IMR-90 (cell line): ENCODE measurements at regions not wholly inside any gene's neighbourhood (a gene's known extent, or its start where the extent isn't known, plus 50 kb on each side); places are given as distances from the start of the nearest gene placed in this dataset.

Experiments
- CEBPB ChIP-seq: IDR thresholded peaks from 2 replicates; pipeline ENCODE4 v1.6.1; 2012; ENCODE audit warnings: low read depth, low read length, improper control_type of control experiment
- CTCF ChIP-seq: conservative IDR thresholded peaks from 2 replicates; pipeline ENCODE4 v1.5.1; 2012; ENCODE audit warnings: mild to moderate bottlenecking, low read depth, low read length, improper control_type of control experiment
- ELK1 ChIP-seq: fragments of 150-350 bp; IDR thresholded peaks from 2 replicates; pipeline ENCODE4 v1.6.1; 2016; ENCODE audit warnings: low read depth, mild to moderate bottlenecking, low read length, moderate library complexity, borderline replicate concordance
- FOS ChIP-seq: fragments of 150-350 bp; IDR thresholded peaks from 2 replicates; pipeline ENCODE4 v1.6.1; 2016; ENCODE audit warnings: low read depth, low read length
- MXI1 ChIP-seq: IDR thresholded peaks from 2 replicates; pipeline ENCODE4 v1.6.1; 2012; ENCODE audit warnings: low read depth, mild to moderate bottlenecking, low read length, moderate library complexity, borderline replicate concordance
- POLR2A ChIP-seq: IDR thresholded peaks from 2 replicates; pipeline ENCODE4 v1.6.1; 2012; ENCODE audit warnings: mild to moderate bottlenecking, low read depth, low read length
- RAD21 ChIP-seq: IDR thresholded peaks from 2 replicates; pipeline ENCODE4 v1.6.1; 2012; ENCODE audit warnings: low read length, improper control_type of control experiment
- RFX5 ChIP-seq: IDR thresholded peaks from 2 replicates; pipeline ENCODE4 v1.8.0; 2012; ENCODE audit warnings: low read depth, mild to moderate bottlenecking, low read length, moderate library complexity
- SMC3 ChIP-seq: fragments of 150-350 bp; IDR thresholded peaks from 2 replicates; pipeline ENCODE4 v1.6.1; 2016; ENCODE audit warnings: low read depth, mild to moderate bottlenecking, antibody characterized with exemption, low read length, moderate library complexity

GRCh38 chr17:77753246-77753645 is 205.3 kb upstream of the TNRC6C start:
- TF ChIP-seq POLR2A (no peak), CTCF (no peak), CEBPB (no peak), SMC3 (no peak), ELK1 (no peak), RAD21 (no peak), FOS (no peak), MXI1 (no peak), RFX5 (no peak)
